Fibroblast of the aortic adventitia (primary cell): ENCODE measurements at regions not wholly inside any gene's neighbourhood (a gene's known extent, or its start where the extent isn't known, plus 50 kb on each side); places are given as distances from the start of the nearest gene placed in this dataset.

Experiments used
- DNase-seq: peaks from one replicate; pipeline ENCODE4 v3.0.0-alpha.2; 2010; ENCODE audit warnings: low read depth
- H3K4me3 ChIP-seq: 2 replicates; pipeline ENCODE4 v1.5.1; 2011; ENCODE audit warnings: low read depth, mild to moderate bottlenecking, control low read depth, low read length, moderate library complexity
- CTCF ChIP-seq: IDR thresholded peaks from 2 replicates; pipeline ENCODE4 v1.5.1; 2011; ENCODE audit warnings: mild to moderate bottlenecking, low read length, control low read depth, inconsistent platforms; ENCODE audit not compliant: insufficient read depth

- no peak for DNase-seq
- H3K4me3 ChIP-seq, result no peak overlapping the region
- TF ChIP-seq CTCF, result no peak
Measured at GRCh38 chr20:7199861-7200260, 432.4 kb downstream of the BMP2 start.

- H3K4me3 ChIP-seq, result no peak overlapping the region
- DNase-seq, result peak; percentile 44
Measured at GRCh38 chr20:7207186-7207798, 439.8 kb downstream of the BMP2 start.

GRCh38 chr20:7210910-7211309 lies 443.4 kb downstream of the BMP2 start:
- no peak for DNase-seq
- H3K4me3 ChIP-seq, result no peak overlapping the region
- TF ChIP-seq CTCF, result no peak

More at GRCh38 chr20:7207186-7207798, 439.8 kb downstream of the BMP2 start:
- TF ChIP-seq CTCF, result no peak

- no peak for DNase-seq
- TF ChIP-seq CTCF, result no peak
- H3K4me3 ChIP-seq, result no peak overlapping the region
Measured at GRCh38 chr20:7214081-7214740, 446.7 kb downstream of the BMP2 start.

- no peak for TF ChIP-seq CTCF
Measured at GRCh38 chr20:7217606-7218005, 450.1 kb downstream of the BMP2 start.

GRCh38 chr20:7220755-7221154 lies 453.3 kb downstream of the BMP2 start:
- TF ChIP-seq CTCF, result no peak
- no peak for DNase-seq
- no peak overlapping the region for H3K4me3 ChIP-seq

More at GRCh38 chr20:7217606-7218005, 450.1 kb downstream of the BMP2 start:
- H3K4me3 ChIP-seq, result no peak overlapping the region
- DNase-seq, result no peak
